Islet of Langerhans (tissue), 1 donor: ENCODE measurements at regions not wholly inside any gene's neighbourhood (a gene's known extent, or its start where the extent isn't known, plus 50 kb on each side); places are given as distances from the start of the nearest gene placed in this dataset.
"Not testable (repeated sequence)": the region's sequence is repeated elsewhere in the genome, so short reads cannot be mapped to it uniquely, and the experiment has no call there.

Source experiments
- FAIRE-seq: peaks from one replicate; lab custom pipeline; 2011; peaks lifted over from hg19 to GRCh38; lab: Jason Lieb, UNC

- no peak for FAIRE-seq
These were observed 206.4 kb downstream of the LRRK2 start for GRCh38 chr12:40431169-40431568.

- no peak for FAIRE-seq
These were observed 210.5 kb downstream of the LRRK2 start for GRCh38 chr12:40435251-40435650.

GRCh38 chr12:40435951-40436350, 211.2 kb downstream of the LRRK2 start:
- no peak for FAIRE-seq

- no peak for FAIRE-seq
These were observed 211.8 kb downstream of the LRRK2 start for GRCh38 chr12:40436564-40436963.

GRCh38 chr12:40439771-40440492, 215.1 kb downstream of the LRRK2 start:
- no peak for FAIRE-seq

- FAIRE-seq, result no peak
These were observed 219.4 kb downstream of the LRRK2 start for GRCh38 chr12:40444174-40444573.

- FAIRE-seq, result no peak
These were observed 221.6 kb downstream of the LRRK2 start for GRCh38 chr12:40446385-40446784.

GRCh38 chr12:40448523-40448922, 223.7 kb downstream of the LRRK2 start:
- FAIRE-seq, result not testable (repeated sequence)

GRCh38 chr12:40451661-40452060, 226.9 kb downstream of the LRRK2 start:
- no peak for FAIRE-seq

- FAIRE-seq, result no peak
These were observed 228.1 kb upstream of the CNTN1 start for GRCh38 chr12:40464121-40464520.

GRCh38 chr12:40469736-40470135, 222.5 kb upstream of the CNTN1 start:
- no peak for FAIRE-seq

- no peak for FAIRE-seq
These were observed 218.3 kb upstream of the CNTN1 start for GRCh38 chr12:40473962-40474361.

- no peak for FAIRE-seq
These were observed 217.6 kb upstream of the CNTN1 start for GRCh38 chr12:40474630-40475029.

GRCh38 chr12:40499856-40500255, 192.4 kb upstream of the CNTN1 start:
- FAIRE-seq, result no peak

- no peak for FAIRE-seq
These were observed 189.9 kb upstream of the CNTN1 start for GRCh38 chr12:40502322-40502721.

- FAIRE-seq, result no peak
These were observed 186.9 kb upstream of the CNTN1 start for GRCh38 chr12:40505327-40505726.

GRCh38 chr12:40508421-40508820, 183.8 kb upstream of the CNTN1 start:
- FAIRE-seq, result no peak

- FAIRE-seq, result no peak
These were observed 180.9 kb upstream of the CNTN1 start for GRCh38 chr12:40511341-40511740.

GRCh38 chr12:40515041-40515816, 177.0 kb upstream of the CNTN1 start:
- FAIRE-seq, result no peak

GRCh38 chr12:40522837-40523236, 169.4 kb upstream of the CNTN1 start:
- FAIRE-seq, result no peak

GRCh38 chr12:40525054-40525453, 167.2 kb upstream of the CNTN1 start:
- no peak for FAIRE-seq

GRCh38 chr12:40534828-40535227, 157.4 kb upstream of the CNTN1 start:
- FAIRE-seq, result no peak

- FAIRE-seq, result no peak
These were observed 140.8 kb upstream of the CNTN1 start for GRCh38 chr12:40551466-40551865.

GRCh38 chr12:40552868-40553267, 139.4 kb upstream of the CNTN1 start:
- no peak for FAIRE-seq
